IMR-90 (cell line): ENCODE measurements at regions not wholly inside any gene's neighbourhood (a gene's known extent, or its start where the extent isn't known, plus 50 kb on each side); places are given as distances from the start of the nearest gene placed in this dataset.

ENCODE experiments used
- ATAC-seq: fragments of 200-7000 bp; cut with Tn5 transposase; 2 replicates; pipeline ENCODE4 v1.9.1; 2020; ENCODE audit warnings: low read depth, mild to moderate bottlenecking, moderate library complexity
- BruUV-seq: library from RNA; stranded (reverse); fragments of 400-500 nt; replicated peaks from 2 replicates; lab custom pipeline; 2021; lab: Mats Ljungman, UMichigan
- CTCF ChIA-PET: fragments of 300-600 bp; formaldehyde crosslinking; extraction: SDS; loops from one replicate; lab custom pipeline; 2021; ENCODE audit warnings: antibody characterized with exemption; lab: Yijun Ruan, JAX
- POLR2A ChIA-PET: fragments of 300-600 bp; sonication (Branson Sonifier 250); formaldehyde crosslinking; loops from one replicate; lab custom pipeline; 2022; ENCODE audit warnings: antibody characterized with exemption; ENCODE audit not compliant: unreplicated experiment; lab: Charles Lee
- DNase-seq: peaks from one replicate; pipeline ENCODE4 v3.0.0; 2013
- H2AFZ ChIP-seq: replicated peaks from 2 replicates; pipeline ENCODE3; 2013; ENCODE audit warnings: low read length, mild to moderate bottlenecking; ENCODE audit not compliant: poor library complexity
- H2AK5ac ChIP-seq: 2 replicates; pipeline ENCODE4 v1.6.1; 2013; ENCODE audit warnings: low read depth, low read length, inconsistent platforms
- H2AK9ac ChIP-seq: replicated peaks from 2 replicates; pipeline ENCODE3; 2013; ENCODE audit warnings: mild to moderate bottlenecking, low read depth, low read length, moderate library complexity; ENCODE audit not compliant: poor library complexity
- H2BK120ac ChIP-seq: 2 replicates; pipeline ENCODE4 v1.6.1; 2013; ENCODE audit warnings: low read depth, low read length, inconsistent platforms
- H2BK15ac ChIP-seq: 3 replicates; pipeline ENCODE4 v1.6.1; 2013; ENCODE audit warnings: low read depth, low read length, inconsistent platforms
- H2BK20ac ChIP-seq: 2 replicates; pipeline ENCODE4 v1.6.1; 2013; ENCODE audit warnings: low read depth, mild to moderate bottlenecking, inconsistent platforms, low read length, moderate library complexity
- H2BK5ac ChIP-seq: 2 replicates; pipeline ENCODE4 v1.6.1; 2013; ENCODE audit warnings: mild to moderate bottlenecking, low read depth, low read length, inconsistent platforms; ENCODE audit not compliant: poor library complexity, severe bottlenecking
- H3K14ac ChIP-seq: replicated peaks from 2 replicates; pipeline ENCODE4 v1.6.1; 2013; ENCODE audit warnings: low read depth, low read length, inconsistent platforms
- H3K18ac ChIP-seq: 2 replicates; pipeline ENCODE4 v1.6.1; 2013; ENCODE audit warnings: low read depth, low read length, control low read depth
- H3K23ac ChIP-seq: 2 replicates; pipeline ENCODE4 v1.6.1; 2013; ENCODE audit warnings: low read depth, low read length, inconsistent platforms
- H3K27ac ChIP-seq: 2 replicates; pipeline ENCODE4 v1.5.1; 2013; ENCODE audit warnings: mild to moderate bottlenecking, control low read depth, low read length; ENCODE audit not compliant: insufficient read depth
- H3K27me3 ChIP-seq: 2 replicates; pipeline ENCODE4 v1.6.1; 2013; ENCODE audit warnings: low read length; ENCODE audit not compliant: control insufficient read depth, insufficient read depth
- H3K36me3 ChIP-seq: 2 replicates; pipeline ENCODE4 v1.6.1; 2013; ENCODE audit warnings: low read length, mixed read lengths; ENCODE audit not compliant: control insufficient read depth, insufficient read depth
- H3K4ac ChIP-seq: 2 replicates; pipeline ENCODE4 v1.6.1; 2013; ENCODE audit warnings: low read depth, low read length, inconsistent platforms
- H3K4me1 ChIP-seq: 2 replicates; pipeline ENCODE4 v1.6.1; 2013; ENCODE audit warnings: low read length, mixed read lengths; ENCODE audit not compliant: control insufficient read depth, insufficient read depth
- H3K4me2 ChIP-seq: 2 replicates; pipeline ENCODE4 v1.6.1; 2013; ENCODE audit warnings: low read depth, mild to moderate bottlenecking, control low read depth, low read length, moderate library complexity
- H3K4me3 ChIP-seq: 2 replicates; pipeline ENCODE4 v1.5.1; 2013; ENCODE audit warnings: low read depth, mild to moderate bottlenecking, control low read depth, low read length, moderate library complexity; ENCODE audit not compliant: insufficient read depth
- H3K56ac ChIP-seq: 2 replicates; pipeline ENCODE4 v1.6.1; 2013; ENCODE audit warnings: low read length, inconsistent platforms; ENCODE audit not compliant: insufficient read depth; ENCODE audit errors: extremely low read depth
- H3K79me1 ChIP-seq, 2 experiments: 2 replicates each; pipeline ENCODE4 v1.6.1; 2013; ENCODE audit warnings: low read length in 2 of 2, inconsistent platforms in 1 of 2, low read depth in 1 of 2
- H3K9ac ChIP-seq: 2 replicates; pipeline ENCODE4 v1.6.1; 2013; ENCODE audit warnings: low read depth, low read length, control low read depth
- H3K9me1 ChIP-seq: 2 replicates; pipeline ENCODE4 v1.6.1; 2013; ENCODE audit warnings: low read length, inconsistent platforms; ENCODE audit not compliant: insufficient read depth
- H3K9me3 ChIP-seq: 2 replicates; pipeline ENCODE4 v1.6.1; 2013; ENCODE audit warnings: low read length; ENCODE audit not compliant: control insufficient read depth, insufficient read depth
- H4K20me1 ChIP-seq: 2 replicates; pipeline ENCODE4 v1.6.1; 2013; ENCODE audit warnings: low read length, inconsistent platforms; ENCODE audit not compliant: insufficient read depth
- H4K5ac ChIP-seq: 2 replicates; pipeline ENCODE4 v1.6.1; 2013; ENCODE audit warnings: mild to moderate bottlenecking, low read depth, low read length, control low read depth
- H4K8ac ChIP-seq, 2 experiments: 2 replicates each; pipeline ENCODE4 v1.6.1; 2013; ENCODE audit warnings: low read depth in 2 of 2, low read length in 2 of 2, control low read depth in 1 of 2, inconsistent platforms in 1 of 2
- H4K91ac ChIP-seq: 2 replicates; pipeline ENCODE4 v1.6.1; 2013; ENCODE audit warnings: low read depth, low read length, inconsistent platforms; ENCODE audit not compliant: insufficient read depth
- CTCF ChIP-seq: conservative IDR thresholded peaks from 2 replicates; pipeline ENCODE4 v1.5.1; 2012; ENCODE audit warnings: mild to moderate bottlenecking, low read depth, low read length, improper control_type of control experiment
- RCOR1 ChIP-seq: IDR thresholded peaks from 2 replicates; pipeline ENCODE4 v1.6.1; 2012; ENCODE audit warnings: mild to moderate bottlenecking, low read length, improper control_type of control experiment; ENCODE audit not compliant: insufficient replicate concordance
- SMC3 ChIP-seq: fragments of 150-350 bp; IDR thresholded peaks from 2 replicates; pipeline ENCODE4 v1.6.1; 2016; ENCODE audit warnings: low read depth, mild to moderate bottlenecking, antibody characterized with exemption, low read length, moderate library complexity
- WGBS, 2 experiments: methylation state at CpG; one replicate each; pipeline versions ENCODE4 v1.1.5 to v1.1.7; 2013; ENCODE audit warnings: missing lambda C conversion rate in 2 of 2; ENCODE audit not compliant: insufficient read length in 1 of 2; ENCODE audit errors: extremely low coverage in 2 of 2; 5-methylcytosine and 5-hydroxymethylcytosine counted together
- dilution Hi-C: fragments of 300-500 bp; cut with HindIII; formaldehyde crosslinking; loops from one replicate; pipeline ENCODE4 v1.14.3; 2018; ENCODE audit warnings: low sequenced_read_pairs; ENCODE audit not compliant: unreplicated experiment
- in situ Hi-C: fragments of 300-500 bp; cut with MboI; formaldehyde crosslinking; loops from 3 replicates; pipeline ENCODE4 v1.14.3; 2019; ENCODE audit warnings: low sequenced_read_pairs, inconsistent platforms, mixed read lengths
- intact Hi-C: fragments of 100-400 bp; cut with micrococcal nuclease; formaldehyde crosslinking; loops from 2 replicates; pipeline ENCODE4 v1.10.0; 2022

- no TSS peak for BruUV-seq
- no peak overlapping the region for H2BK15ac ChIP-seq
- H2AK5ac ChIP-seq: no peak overlapping the region
- no peaks in the 10 kb centered on the region for H3K36me3 ChIP-seq
- 72% methylated on average over 8 of the region's 14 CpGs; no CpG with 5 or more reads in 1 of the 2 experiments for WGBS, 2 experiments
- ChIA-PET CTCF (no interaction called here), POLR2A (no interaction called here)
- dilution Hi-C loops (no loop called here), intact Hi-C loops (no loop called here), in situ Hi-C loops (no loop called here)
- H2BK20ac ChIP-seq: no peak overlapping the region
- no peak overlapping the region for H3K18ac ChIP-seq
- H4K20me1 ChIP-seq: no peaks in the 10 kb centered on the region
- H3K4me3 ChIP-seq: no peak overlapping the region
- H3K27ac ChIP-seq: no peak overlapping the region
- H2BK5ac ChIP-seq: no peak overlapping the region
- no peaks in the 10 kb centered on the region for H3K27me3 ChIP-seq
- H3K9me3 ChIP-seq: peaks cover 51% of the 10 kb centered on the region
- ATAC-seq (no peak), DNase-seq (no peak)
- no peak overlapping the region for H3K56ac ChIP-seq
- H3K4me1 ChIP-seq: no peaks in the 10 kb centered on the region
- no peaks in the 10 kb centered on the region for H3K9me1 ChIP-seq
- TF ChIP-seq CTCF (no peak), SMC3 (no peak), RCOR1 (no peak)
- no peak overlapping the region for H2BK120ac ChIP-seq
- no peak overlapping the region for H4K8ac ChIP-seq
- H3K14ac ChIP-seq: no peak overlapping the region
- H2AK9ac ChIP-seq: no peak overlapping the region
- no peak overlapping the region for H4K91ac ChIP-seq
- H4K5ac ChIP-seq: no peak overlapping the region
- H3K4me2 ChIP-seq: no peak overlapping the region
- no peak overlapping the region for H3K9ac ChIP-seq
- no peak overlapping the region for H2AFZ ChIP-seq
- H3K79me1 ChIP-seq: no peaks in the 10 kb centered on the region
- H3K4ac ChIP-seq: no peak overlapping the region
- no peak overlapping the region for H3K23ac ChIP-seq
These were observed 1687.5 kb downstream of the TP53TG3F start for GRCh38 chr16:35146723-35147458.
